ENCODE measurements at regions not wholly inside any gene's neighbourhood (a gene's known extent, or its start where the extent isn't known, plus 50 kb on each side); places are given as distances from the start of the nearest gene placed in this dataset.

DNA sequence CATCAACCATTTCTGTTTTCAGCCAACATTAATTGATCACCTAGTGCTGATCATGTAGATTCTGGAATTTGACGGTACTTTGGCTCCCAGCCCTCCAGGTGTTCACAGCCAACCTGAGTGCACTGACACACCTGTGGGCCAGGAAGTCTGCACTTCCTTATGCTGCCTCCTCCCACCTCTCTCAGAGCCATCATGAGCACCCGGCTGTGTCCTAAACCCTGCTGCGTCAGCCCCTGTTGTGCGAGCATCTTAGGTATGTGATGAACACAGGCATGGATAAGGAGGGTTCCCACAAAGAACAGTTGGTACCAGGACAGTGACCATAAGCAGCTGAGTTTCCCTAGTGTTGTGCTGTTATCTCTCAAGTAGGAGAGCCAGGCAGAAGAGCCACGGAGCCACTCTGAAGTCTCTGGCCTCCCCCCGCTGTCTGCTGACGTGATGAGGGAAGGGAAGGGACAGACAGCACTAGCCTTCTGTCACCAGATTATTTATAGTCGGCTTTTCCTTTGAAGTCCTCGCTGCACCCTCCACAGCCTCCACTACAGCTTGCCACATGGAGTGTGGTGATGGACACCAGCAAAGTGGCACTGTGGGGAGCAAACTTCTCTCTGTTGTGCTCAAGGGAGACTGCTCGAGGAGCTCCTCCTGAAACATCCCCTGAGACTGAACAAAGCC, 162.8 kb upstream of the ANKFN1 start:
- TF ChIP-seq, protein P1, sequence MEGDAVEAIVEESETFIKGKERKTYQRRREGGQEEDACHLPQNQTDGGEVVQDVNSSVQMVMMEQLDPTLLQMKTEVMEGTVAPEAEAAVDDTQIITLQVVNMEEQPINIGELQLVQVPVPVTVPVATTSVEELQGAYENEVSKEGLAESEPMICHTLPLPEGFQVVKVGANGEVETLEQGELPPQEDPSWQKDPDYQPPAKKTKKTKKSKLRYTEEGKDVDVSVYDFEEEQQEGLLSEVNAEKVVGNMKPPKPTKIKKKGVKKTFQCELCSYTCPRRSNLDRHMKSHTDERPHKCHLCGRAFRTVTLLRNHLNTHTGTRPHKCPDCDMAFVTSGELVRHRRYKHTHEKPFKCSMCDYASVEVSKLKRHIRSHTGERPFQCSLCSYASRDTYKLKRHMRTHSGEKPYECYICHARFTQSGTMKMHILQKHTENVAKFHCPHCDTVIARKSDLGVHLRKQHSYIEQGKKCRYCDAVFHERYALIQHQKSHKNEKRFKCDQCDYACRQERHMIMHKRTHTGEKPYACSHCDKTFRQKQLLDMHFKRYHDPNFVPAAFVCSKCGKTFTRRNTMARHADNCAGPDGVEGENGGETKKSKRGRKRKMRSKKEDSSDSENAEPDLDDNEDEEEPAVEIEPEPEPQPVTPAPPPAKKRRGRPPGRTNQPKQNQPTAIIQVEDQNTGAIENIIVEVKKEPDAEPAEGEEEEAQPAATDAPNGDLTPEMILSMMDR (IDR thresholded peaks at IDR 0.05; ENCODE audit: low read depth, low read length), result no peak
- TF ChIP-seq POLR2A (IDR thresholded peaks at IDR 0.05; ENCODE audit: extremely low read depth, insufficient read length) (no peak), MYC (IDR thresholded peaks at IDR 0.05; ENCODE audit: low read depth, low read length) (no peak)
